ENCODE measurements at regions not wholly inside any gene's neighbourhood (a gene's known extent, or its start where the extent isn't known, plus 50 kb on each side); places are given as distances from the start of the nearest gene placed in this dataset.

- no peak for TF ChIP-seq POLR2A (IDR thresholded peaks at IDR 0.05; ENCODE audit: low read depth, low read length)
- TF ChIP-seq SPI1 (IDR thresholded peaks at IDR 0.05; ENCODE audit: low read depth, low read length) = no peak
- no peak for TF ChIP-seq POLR2AphosphoS5 (IDR thresholded peaks at IDR 0.05; ENCODE audit: low read depth, low read length)
- no peak for TF ChIP-seq TAF1 (IDR thresholded peaks at IDR 0.05; ENCODE audit: low read depth, low read length)
- TF ChIP-seq PAX5 (IDR thresholded peaks at IDR 0.05; ENCODE audit: insufficient read depth, low read length, severe bottlenecking) = no peak
- TF ChIP-seq POU2F2 (IDR thresholded peaks at IDR 0.05; ENCODE audit: low read depth, low read length) = no peak
Observed at GRCh38 chr13:104015646-104016396, 949.6 kb upstream of the SLC10A2 start.

Measured in GM12891 (cell line).